ENCODE measurements at regions not wholly inside any gene's neighbourhood (a gene's known extent, or its start where the extent isn't known, plus 50 kb on each side); places are given as distances from the start of the nearest gene placed in this dataset.
"Not testable (repeated sequence)": the region's sequence is repeated elsewhere in the genome, so short reads cannot be mapped to it uniquely, and the experiment has no call there.

GRCh38 chrX:82528525-82528924 is 979.6 kb upstream of the POU3F4 start:
- H3K27ac ChIP-seq, result no peak overlapping the region
- no peaks in the 10 kb centered on the region for H3K9me3 ChIP-seq
- no peak for DNase-seq
- intact Hi-C loops (cut with DNase I), result no loop called here
- H3K4me3 ChIP-seq, result no peak overlapping the region
- no peaks in the 10 kb centered on the region for H3K36me3 ChIP-seq
- H3K4me1 ChIP-seq, result no peaks in the 10 kb centered on the region
- H3K27me3 ChIP-seq, result no peaks in the 10 kb centered on the region
- no peak overlapping the region for H3K9ac ChIP-seq (ENCODE audit: low read depth in 2 of 2, low read length in 2 of 2)
- no peak for TF ChIP-seq CTCF (IDR thresholded peaks at IDR 0.05)

GRCh38 chrX:82534086-82534597 is 973.9 kb upstream of the POU3F4 start:
- no peaks in the 10 kb centered on the region for H3K27me3 ChIP-seq
- H3K4me3 ChIP-seq, result no peak overlapping the region
- H3K27ac ChIP-seq, result no peak overlapping the region
- intact Hi-C loops (cut with DNase I), result no loop called here
- no peak for DNase-seq
- TF ChIP-seq CTCF (IDR thresholded peaks at IDR 0.05), result no peak
- H3K4me1 ChIP-seq, result no peaks in the 10 kb centered on the region
- no peak overlapping the region for H3K9ac ChIP-seq (ENCODE audit: low read depth in 2 of 2, low read length in 2 of 2)
- H3K36me3 ChIP-seq, result no peaks in the 10 kb centered on the region
- no peaks in the 10 kb centered on the region for H3K9me3 ChIP-seq

- H3K27me3 ChIP-seq; DNase-seq; intact Hi-C loops (cut with DNase I): not testable (repeated sequence)
These were observed 970.9 kb upstream of the POU3F4 start for GRCh38 chrX:82537205-82537604.

GRCh38 chrX:82541822-82542221 is 966.3 kb upstream of the POU3F4 start:
- Histone ChIP-seq H3K4me3 (no peak overlapping the region), H3K9ac (ENCODE audit: low read depth in 2 of 2, low read length in 2 of 2) (no peak overlapping the region), H3K9me3 (no peaks in the 10 kb centered on the region), H3K27me3 (no peaks in the 10 kb centered on the region), H3K27ac (no peak overlapping the region), H3K36me3 (no peaks in the 10 kb centered on the region), H3K4me1 (no peaks in the 10 kb centered on the region)
- intact Hi-C loops (cut with DNase I), result no loop called here
- DNase-seq, result no peak
- TF ChIP-seq CTCF (IDR thresholded peaks at IDR 0.05), result no peak

More at GRCh38 chrX:82537205-82537604, 970.9 kb upstream of the POU3F4 start:
- H3K4me1 ChIP-seq; H3K36me3 ChIP-seq; H3K9ac ChIP-seq (ENCODE audit: low read depth in 2 of 2, low read length in 2 of 2); H3K4me3 ChIP-seq; H3K9me3 ChIP-seq; H3K27ac ChIP-seq: not testable (repeated sequence)

- H3K4me3 ChIP-seq; H3K27ac ChIP-seq; DNase-seq; H3K4me1 ChIP-seq; H3K9ac ChIP-seq (ENCODE audit: low read depth in 2 of 2, low read length in 2 of 2); H3K36me3 ChIP-seq; H3K27me3 ChIP-seq; intact Hi-C loops (cut with DNase I); H3K9me3 ChIP-seq: not testable (repeated sequence)
These were observed 955.9 kb upstream of the POU3F4 start for GRCh38 chrX:82552201-82552600.

- Histone ChIP-seq H3K9ac (ENCODE audit: low read depth in 2 of 2, low read length in 2 of 2) (no peak overlapping the region), H3K9me3 (no peaks in the 10 kb centered on the region), H3K27ac (no peak overlapping the region), H3K36me3 (no peaks in the 10 kb centered on the region), H3K4me3 (no peak overlapping the region), H3K4me1 (no peaks in the 10 kb centered on the region), H3K27me3 (no peaks in the 10 kb centered on the region)
- DNase-seq, result no peak
- TF ChIP-seq CTCF (IDR thresholded peaks at IDR 0.05), result no peak
- intact Hi-C loops (cut with DNase I), result no loop called here
These were observed 951.5 kb upstream of the POU3F4 start for GRCh38 chrX:82556588-82556987.

GRCh38 chrX:82585868-82586267 is 922.2 kb upstream of the POU3F4 start:
- Histone ChIP-seq H3K9me3 (no peaks in the 10 kb centered on the region), H3K9ac (ENCODE audit: low read depth in 2 of 2, low read length in 2 of 2) (no peak overlapping the region), H3K36me3 (no peaks in the 10 kb centered on the region), H3K27ac (no peak overlapping the region), H3K4me3 (no peak overlapping the region), H3K4me1 (no peaks in the 10 kb centered on the region), H3K27me3 (no peaks in the 10 kb centered on the region)
- no peak for TF ChIP-seq CTCF (IDR thresholded peaks at IDR 0.05)
- DNase-seq, result no peak
- intact Hi-C loops (cut with DNase I), result no loop called here

Data from colonic mucosa (tissue), 4 donors.